ENCODE measurements at regions not wholly inside any gene's neighbourhood (a gene's known extent, or its start where the extent isn't known, plus 50 kb on each side); places are given as distances from the start of the nearest gene placed in this dataset.

GRCh38 chr7:117972606-117973005 lies 99.4 kb upstream of the CTTNBP2 start:
- no peak overlapping the region for H3K4me3 ChIP-seq
- 49% methylated on average over 4 of the region's 4 CpGs for WGBS (ENCODE audit: missing lambda C conversion rate)
- no peak overlapping the region for H3K27ac ChIP-seq
- POLR2A ChIA-PET, result no interaction called here
- ATAC-seq (no peak), DNase-seq (ENCODE audit: low read depth in 1 of 2, low spot score in 1 of 2) (no peak), FAIRE-seq (no peak)
- no peaks in the 10 kb centered on the region for H3K9me3 ChIP-seq
- TF ChIP-seq CEBPB (IDR thresholded peaks at IDR 0.05) (no peak), POLR2A (IDR thresholded peaks at IDR 0.05; ENCODE audit: low read length) (no peak), FOSL2 (IDR thresholded peaks at IDR 0.05) (no peak), FOSL2 (CRISPR knock-in tag; IDR thresholded peaks at IDR 0.05) (no peak), CTCF (IDR thresholded peaks at IDR 0.05) (no peak), EP300 (IDR thresholded peaks at IDR 0.05) (no peak), HES2 (IDR thresholded peaks at IDR 0.05) (no peak), ATOH8 (CRISPR knock-in tag; IDR thresholded peaks at IDR 0.05; ENCODE audit: low read depth) (no peak)
- CTCF ChIA-PET, result no interaction called here
- H3K4me2 ChIP-seq, result no peak overlapping the region
- H3K4me1 ChIP-seq, result peaks cover 9% of the 10 kb centered on the region; the same call in 1 of the 3 replicates

GRCh38 chr7:117973975-117974374 lies 100.7 kb upstream of the CTTNBP2 start:
- Histone ChIP-seq H3K9me3 (no peaks in the 10 kb centered on the region), H3K27ac (no peak overlapping the region), H3K4me1 (peaks cover 9% of the 10 kb centered on the region; the same call in 1 of the 3 replicates), H3K4me2 (no peak overlapping the region), H3K4me3 (no peak overlapping the region)
- FAIRE-seq (no peak), ATAC-seq (no peak), DNase-seq (ENCODE audit: low read depth in 1 of 2, low spot score in 1 of 2) (no peak)
- CTCF ChIA-PET, result no interaction called here
- WGBS (ENCODE audit: missing lambda C conversion rate), result 61% methylated on average over 5 of the region's 5 CpGs
- POLR2A ChIA-PET, result no interaction called here
- TF ChIP-seq HMGXB4 (CRISPR knock-in tag; IDR thresholded peaks at IDR 0.05; ENCODE audit: borderline replicate concordance) (no peak), RARB (CRISPR knock-in tag; IDR thresholded peaks at IDR 0.05) (no peak), CTCF (IDR thresholded peaks at IDR 0.05) (no peak), POLR2AphosphoS2 (conservative IDR thresholded peaks at IDR 0.05; ENCODE audit: low read length) (no peak), ZNF302 (CRISPR knock-in tag; IDR thresholded peaks at IDR 0.05) (no peak), ZSCAN20 (CRISPR knock-in tag; IDR thresholded peaks at IDR 0.05) (no peak), HOXB5 (CRISPR knock-in tag; IDR thresholded peaks at IDR 0.05) (no peak), CHD4 (IDR thresholded peaks at IDR 0.05; ENCODE audit: borderline replicate concordance) (no peak), HEYL (CRISPR knock-in tag; IDR thresholded peaks at IDR 0.05) (no peak), CBX8 (IDR thresholded peaks at IDR 0.05) (no peak), PHF8 (IDR thresholded peaks at IDR 0.05; ENCODE audit: borderline replicate concordance, low read depth) (no peak), E2F6 (IDR thresholded peaks at IDR 0.05; ENCODE audit: borderline replicate concordance, low read depth) (no peak), BCL3 (IDR thresholded peaks at IDR 0.05) (no peak), MAZ (IDR thresholded peaks at IDR 0.05; ENCODE audit: borderline replicate concordance, low read depth, low read length) (no peak)

All from A549 (cell line).